Neural cell (in vitro differentiated cells): ENCODE measurements at regions not wholly inside any gene's neighbourhood (a gene's known extent, or its start where the extent isn't known, plus 50 kb on each side); places are given as distances from the start of the nearest gene placed in this dataset.

Source experiments
- H2AFZ ChIP-seq: fragments of 200-600, 300-800 bp; sonication (generic), shearing (Covaris generic); 2 replicates; pipeline ENCODE4 v1.6.0; 2014; ENCODE audit warnings: low read depth, mild to moderate bottlenecking, antibody characterized with exemption, low read length, moderate library complexity
- H3F3A ChIP-seq: fragments of 200-600 bp; shearing (Covaris generic); 2 replicates; pipeline ENCODE4 v1.6.1; 2016; ENCODE audit warnings: mild to moderate bottlenecking, moderate library complexity, mixed read lengths, antibody characterized with exemption, low read length; ENCODE audit not compliant: insufficient read depth, poor library complexity, severe bottlenecking
- H3K27ac ChIP-seq: fragments of 200-600, 300-800 bp; sonication (generic), shearing (Covaris generic); 2 replicates; pipeline ENCODE4 v1.5.1; 2014; ENCODE audit warnings: mild to moderate bottlenecking, low read length, moderate library complexity
- H3K27me3 ChIP-seq: fragments of 300-800, 200-600 bp; sonication (generic), shearing (Covaris generic); 2 replicates; pipeline ENCODE4 v1.6.0; 2014; ENCODE audit warnings: mild to moderate bottlenecking, low read depth, low read length, moderate library complexity; ENCODE audit not compliant: insufficient read depth
- H3K36me3 ChIP-seq: fragments of 300-800, 200-600 bp; sonication (generic), shearing (Covaris generic); 2 replicates; pipeline ENCODE4 v1.5.1; 2014; ENCODE audit warnings: mild to moderate bottlenecking, antibody characterized with exemption, low read length, moderate library complexity; ENCODE audit not compliant: insufficient read depth
- H3K4me2 ChIP-seq: fragments of 300-800, 200-600 bp; sonication (generic), shearing (Covaris generic); 2 replicates; pipeline ENCODE4 v1.6.0; 2014; ENCODE audit warnings: mild to moderate bottlenecking, low read length
- H3K4me3 ChIP-seq: fragments of 300-800, 200-600 bp; sonication (generic), shearing (Covaris generic); 2 replicates; pipeline ENCODE4 v1.5.1; 2014; ENCODE audit warnings: mild to moderate bottlenecking, low read length, moderate library complexity
- H3K79me2 ChIP-seq: fragments of 200-600 bp; shearing (Covaris generic); replicated peaks from 2 replicates; pipeline ENCODE4 v1.6.0; 2014; ENCODE audit warnings: mild to moderate bottlenecking, low read length, moderate library complexity; ENCODE audit not compliant: insufficient read depth
- H3K9ac ChIP-seq: fragments of 300-800, 200-600 bp; sonication (generic), shearing (Covaris generic); 2 replicates; pipeline ENCODE4 v1.6.1; 2016; ENCODE audit warnings: mild to moderate bottlenecking, low read length, mixed read lengths
- H3K9me2 ChIP-seq: fragments of 200-600 bp; shearing (Covaris generic); 2 replicates; pipeline ENCODE4 v1.6.1; 2016; ENCODE audit warnings: mild to moderate bottlenecking, low read length, mixed read lengths; ENCODE audit not compliant: insufficient read depth
- H3K9me3 ChIP-seq: fragments of 200-600, 300-800 bp; sonication (generic), shearing (Covaris generic); 2 replicates; pipeline ENCODE4 v1.6.1; 2016; ENCODE audit warnings: mild to moderate bottlenecking, mixed run types, low read length, moderate library complexity, mixed read lengths
- H4K20me1 ChIP-seq: fragments of 200-600 bp; shearing (Covaris generic); 2 replicates; pipeline ENCODE4 v1.6.1; 2016; ENCODE audit warnings: mild to moderate bottlenecking, mixed run types; ENCODE audit not compliant: insufficient read depth
- CTCF ChIP-seq: fragments of 450-650 bp; IDR thresholded peaks from 2 replicates; pipeline ENCODE4 v1.5.1; 2014; ENCODE audit warnings: antibody characterized with exemption, mild to moderate bottlenecking, moderate library complexity; ENCODE audit not compliant: poor library complexity, severe bottlenecking
- EP300 ChIP-seq: fragments of 450-650 bp; conservative IDR thresholded peaks from 2 replicates; pipeline ENCODE4 v1.6.1; 2014; ENCODE audit warnings: antibody characterized with exemption, mild to moderate bottlenecking, moderate library complexity; ENCODE audit not compliant: poor library complexity, severe bottlenecking
- EZH2 ChIP-seq: fragments of 200-600, 300-800 bp; shearing (Covaris generic), sonication (generic); IDR thresholded peaks from 2 replicates; pipeline ENCODE4 v1.6.1; 2014; ENCODE audit warnings: antibody characterized with exemption, low read length, borderline replicate concordance, mild to moderate bottlenecking; ENCODE audit not compliant: insufficient read depth, poor library complexity, severe bottlenecking
- MXI1 ChIP-seq: fragments of 450-650 bp; conservative IDR thresholded peaks from 2 replicates; pipeline ENCODE4 v1.6.1; 2014; ENCODE audit warnings: antibody characterized with exemption, mild to moderate bottlenecking; ENCODE audit not compliant: poor library complexity, severe bottlenecking
- POLR2AphosphoS5 ChIP-seq: IDR thresholded peaks from 2 replicates; pipeline ENCODE4 v1.6.1; 2012
- RAD21 ChIP-seq: fragments of 450-650 bp; conservative IDR thresholded peaks from 2 replicates; pipeline ENCODE4 v1.6.1; 2014; ENCODE audit warnings: antibody characterized with exemption, mild to moderate bottlenecking, moderate library complexity
- REST ChIP-seq: IDR thresholded peaks from 2 replicates; pipeline ENCODE4 v1.6.1; 2012; ENCODE audit warnings: borderline replicate concordance
- SMC3 ChIP-seq: fragments of 450-650 bp; conservative IDR thresholded peaks from 2 replicates; pipeline ENCODE4 v1.6.1; 2014; ENCODE audit warnings: antibody characterized with exemption, mild to moderate bottlenecking, moderate library complexity; ENCODE audit not compliant: poor library complexity
- TAF1 ChIP-seq: IDR thresholded peaks from 2 replicates; pipeline ENCODE4 v1.6.1; 2012; ENCODE audit warnings: low read depth

GRCh38 chr17:12603566-12603965 lies 62.1 kb upstream of the MYOCD start (continued):
- TF ChIP-seq EZH2, result no peak

GRCh38 chr17:12605222-12605621 lies 60.5 kb upstream of the MYOCD start:
- TF ChIP-seq REST (no peak), EZH2 (no peak), CTCF (no peak), MXI1 (no peak), SMC3 (no peak), EP300 (no peak), POLR2AphosphoS5 (no peak), TAF1 (no peak), RAD21 (no peak)
- no peaks in the 10 kb centered on the region for H3K9me2 ChIP-seq
- no peak overlapping the region for H3K9ac ChIP-seq
- no peaks in the 10 kb centered on the region for H3K27me3 ChIP-seq
- no peaks in the 10 kb centered on the region for H3K36me3 ChIP-seq
- H3K79me2 ChIP-seq, result no peaks in the 10 kb centered on the region
- H3F3A ChIP-seq, result no peaks in the 10 kb centered on the region
- H3K4me3 ChIP-seq, result no peak overlapping the region
- H3K4me2 ChIP-seq, result no peak overlapping the region
- no peak overlapping the region for H2AFZ ChIP-seq
- H3K27ac ChIP-seq, result no peak overlapping the region
- no peaks in the 10 kb centered on the region for H3K9me3 ChIP-seq
- no peaks in the 10 kb centered on the region for H4K20me1 ChIP-seq

GRCh38 chr17:12613566-12613965 lies 52.1 kb upstream of the MYOCD start:
- Histone ChIP-seq H2AFZ (no peak overlapping the region), H3K9me2 (no peaks in the 10 kb centered on the region), H3K9me3 (no peaks in the 10 kb centered on the region), H3F3A (no peaks in the 10 kb centered on the region), H3K79me2 (no peaks in the 10 kb centered on the region), H3K4me2 (no peak overlapping the region), H3K9ac (no peak overlapping the region), H4K20me1 (no peaks in the 10 kb centered on the region), H3K4me3 (no peak overlapping the region), H3K27me3 (no peaks in the 10 kb centered on the region), H3K27ac (no peak overlapping the region), H3K36me3 (no peaks in the 10 kb centered on the region)
- TF ChIP-seq EP300 (no peak), TAF1 (no peak), EZH2 (no peak), RAD21 (no peak), CTCF (no peak), MXI1 (no peak), REST (no peak), SMC3 (no peak), POLR2AphosphoS5 (no peak)
